PFSK-1 (cell line): ENCODE measurements at regions not wholly inside any gene's neighbourhood (a gene's known extent, or its start where the extent isn't known, plus 50 kb on each side); places are given as distances from the start of the nearest gene placed in this dataset.

Experiments used
- FOXP2 ChIP-seq: optimal IDR thresholded peaks from 2 replicates; pipeline ENCODE3; 2011; ENCODE audit warnings: borderline replicate concordance, control low read depth, inconsistent platforms; ENCODE audit not compliant: insufficient read depth; ENCODE audit errors: extremely low read length, extremely low read depth
- POLR2AphosphoS5 ChIP-seq: IDR thresholded peaks from 2 replicates; pipeline ENCODE4 v1.6.1; 2012; ENCODE audit warnings: low read depth, mild to moderate bottlenecking, control low read depth, low read length, moderate library complexity
- SIN3A ChIP-seq: IDR thresholded peaks from 2 replicates; pipeline ENCODE4 v1.6.1; 2012; ENCODE audit warnings: mild to moderate bottlenecking, low read length, moderate library complexity, borderline replicate concordance; ENCODE audit not compliant: insufficient read depth
- TF ChIP-seq, protein P1 (sequence below), 2 experiments: IDR thresholded peaks; 2 replicates each; pipeline versions ENCODE4 v1.6.1 to v1.8.0; 2011 to 2012; ENCODE audit warnings: low read depth in 2 of 2, low read length in 2 of 2, control low read depth in 1 of 2, inconsistent platforms in 1 of 2, mild to moderate bottlenecking in 1 of 2, moderate library complexity in 1 of 2; ENCODE audit not compliant: insufficient read depth in 1 of 2

GRCh38 chr21:15534450-15534886, 195.3 kb upstream of the USP25 start:
- TF ChIP-seq POLR2AphosphoS5 (no peak), SIN3A (no peak), FOXP2 (no peak)
- TF ChIP-seq, protein P1, sequence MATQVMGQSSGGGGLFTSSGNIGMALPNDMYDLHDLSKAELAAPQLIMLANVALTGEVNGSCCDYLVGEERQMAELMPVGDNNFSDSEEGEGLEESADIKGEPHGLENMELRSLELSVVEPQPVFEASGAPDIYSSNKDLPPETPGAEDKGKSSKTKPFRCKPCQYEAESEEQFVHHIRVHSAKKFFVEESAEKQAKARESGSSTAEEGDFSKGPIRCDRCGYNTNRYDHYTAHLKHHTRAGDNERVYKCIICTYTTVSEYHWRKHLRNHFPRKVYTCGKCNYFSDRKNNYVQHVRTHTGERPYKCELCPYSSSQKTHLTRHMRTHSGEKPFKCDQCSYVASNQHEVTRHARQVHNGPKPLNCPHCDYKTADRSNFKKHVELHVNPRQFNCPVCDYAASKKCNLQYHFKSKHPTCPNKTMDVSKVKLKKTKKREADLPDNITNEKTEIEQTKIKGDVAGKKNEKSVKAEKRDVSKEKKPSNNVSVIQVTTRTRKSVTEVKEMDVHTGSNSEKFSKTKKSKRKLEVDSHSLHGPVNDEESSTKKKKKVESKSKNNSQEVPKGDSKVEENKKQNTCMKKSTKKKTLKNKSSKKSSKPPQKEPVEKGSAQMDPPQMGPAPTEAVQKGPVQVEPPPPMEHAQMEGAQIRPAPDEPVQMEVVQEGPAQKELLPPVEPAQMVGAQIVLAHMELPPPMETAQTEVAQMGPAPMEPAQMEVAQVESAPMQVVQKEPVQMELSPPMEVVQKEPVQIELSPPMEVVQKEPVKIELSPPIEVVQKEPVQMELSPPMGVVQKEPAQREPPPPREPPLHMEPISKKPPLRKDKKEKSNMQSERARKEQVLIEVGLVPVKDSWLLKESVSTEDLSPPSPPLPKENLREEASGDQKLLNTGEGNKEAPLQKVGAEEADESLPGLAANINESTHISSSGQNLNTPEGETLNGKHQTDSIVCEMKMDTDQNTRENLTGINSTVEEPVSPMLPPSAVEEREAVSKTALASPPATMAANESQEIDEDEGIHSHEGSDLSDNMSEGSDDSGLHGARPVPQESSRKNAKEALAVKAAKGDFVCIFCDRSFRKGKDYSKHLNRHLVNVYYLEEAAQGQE (IDR thresholded peaks at IDR 0.05; ENCODE audit: insufficient read depth in 1 of 2, low read depth in 2 of 2, low read length in 2 of 2) = no peak
